ENCODE measurements at regions not wholly inside any gene's neighbourhood (a gene's known extent, or its start where the extent isn't known, plus 50 kb on each side); places are given as distances from the start of the nearest gene placed in this dataset.

DNA sequence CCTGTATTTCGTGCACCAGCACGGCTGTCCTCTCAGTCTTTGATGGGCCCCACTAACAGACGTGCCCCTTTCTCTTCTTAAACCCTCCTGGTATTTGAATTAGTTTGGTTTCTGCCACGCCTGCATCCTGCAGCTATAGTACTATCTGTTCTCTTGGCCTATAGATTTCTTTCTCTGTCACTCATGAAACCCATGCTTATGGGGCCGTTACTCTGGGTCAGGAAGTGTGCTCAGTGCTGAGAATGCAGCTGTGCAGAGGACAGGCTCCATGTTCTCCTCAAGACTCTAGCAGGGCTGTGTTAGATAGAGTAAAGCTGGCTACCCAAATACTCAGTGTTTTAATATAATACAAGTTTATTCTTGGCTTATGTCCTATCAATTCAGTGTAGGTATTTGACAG is 180.0 kb downstream of the INSIG2 start:
- no peak for DNase-seq
- Mint-ChIP-seq H3K4me3 (ENCODE audit: low read depth, unreplicated experiment) (no peak overlapping the region), H3K36me3 (ENCODE audit: insufficient read depth, unreplicated experiment) (no peaks in the 10 kb centered on the region), H3K27ac (ENCODE audit: unreplicated experiment) (no peak overlapping the region), H3K27me3 (ENCODE audit: unreplicated experiment) (no peaks in the 10 kb centered on the region), H3K4me1 (ENCODE audit: low read depth, unreplicated experiment) (no peaks in the 10 kb centered on the region), H3K9me3 (ENCODE audit: low read depth, unreplicated experiment) (no peaks in the 10 kb centered on the region)
- intact Hi-C loops (cut with micrococcal nuclease; ENCODE audit: unreplicated experiment), result no loop called here
- TF ChIP-seq, protein P1, sequence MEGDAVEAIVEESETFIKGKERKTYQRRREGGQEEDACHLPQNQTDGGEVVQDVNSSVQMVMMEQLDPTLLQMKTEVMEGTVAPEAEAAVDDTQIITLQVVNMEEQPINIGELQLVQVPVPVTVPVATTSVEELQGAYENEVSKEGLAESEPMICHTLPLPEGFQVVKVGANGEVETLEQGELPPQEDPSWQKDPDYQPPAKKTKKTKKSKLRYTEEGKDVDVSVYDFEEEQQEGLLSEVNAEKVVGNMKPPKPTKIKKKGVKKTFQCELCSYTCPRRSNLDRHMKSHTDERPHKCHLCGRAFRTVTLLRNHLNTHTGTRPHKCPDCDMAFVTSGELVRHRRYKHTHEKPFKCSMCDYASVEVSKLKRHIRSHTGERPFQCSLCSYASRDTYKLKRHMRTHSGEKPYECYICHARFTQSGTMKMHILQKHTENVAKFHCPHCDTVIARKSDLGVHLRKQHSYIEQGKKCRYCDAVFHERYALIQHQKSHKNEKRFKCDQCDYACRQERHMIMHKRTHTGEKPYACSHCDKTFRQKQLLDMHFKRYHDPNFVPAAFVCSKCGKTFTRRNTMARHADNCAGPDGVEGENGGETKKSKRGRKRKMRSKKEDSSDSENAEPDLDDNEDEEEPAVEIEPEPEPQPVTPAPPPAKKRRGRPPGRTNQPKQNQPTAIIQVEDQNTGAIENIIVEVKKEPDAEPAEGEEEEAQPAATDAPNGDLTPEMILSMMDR (IDR thresholded peaks at IDR 0.05; ENCODE audit: unreplicated experiment), result no peak
- CTCF ChIA-PET, result no interaction called here
- no TSS peak for BruUV-seq (replicated peaks)

GRCh38 chr2:118265873-118266455 is 177.7 kb downstream of the INSIG2 start:
- Mint-ChIP-seq H3K4me1 (ENCODE audit: low read depth, unreplicated experiment) (no peaks in the 10 kb centered on the region), H3K36me3 (ENCODE audit: insufficient read depth, unreplicated experiment) (no peaks in the 10 kb centered on the region), H3K4me3 (ENCODE audit: low read depth, unreplicated experiment) (no peak overlapping the region), H3K27ac (ENCODE audit: unreplicated experiment) (no peak overlapping the region), H3K9me3 (ENCODE audit: low read depth, unreplicated experiment) (no peaks in the 10 kb centered on the region), H3K27me3 (ENCODE audit: unreplicated experiment) (no peaks in the 10 kb centered on the region)
- no peak for DNase-seq
- BruUV-seq (replicated peaks), result no TSS peak
- CTCF ChIA-PET, result no interaction called here
- TF ChIP-seq, protein P1 (IDR thresholded peaks at IDR 0.05; ENCODE audit: unreplicated experiment), result no peak
- intact Hi-C loops (cut with micrococcal nuclease; ENCODE audit: unreplicated experiment), result no loop called here

DNA sequence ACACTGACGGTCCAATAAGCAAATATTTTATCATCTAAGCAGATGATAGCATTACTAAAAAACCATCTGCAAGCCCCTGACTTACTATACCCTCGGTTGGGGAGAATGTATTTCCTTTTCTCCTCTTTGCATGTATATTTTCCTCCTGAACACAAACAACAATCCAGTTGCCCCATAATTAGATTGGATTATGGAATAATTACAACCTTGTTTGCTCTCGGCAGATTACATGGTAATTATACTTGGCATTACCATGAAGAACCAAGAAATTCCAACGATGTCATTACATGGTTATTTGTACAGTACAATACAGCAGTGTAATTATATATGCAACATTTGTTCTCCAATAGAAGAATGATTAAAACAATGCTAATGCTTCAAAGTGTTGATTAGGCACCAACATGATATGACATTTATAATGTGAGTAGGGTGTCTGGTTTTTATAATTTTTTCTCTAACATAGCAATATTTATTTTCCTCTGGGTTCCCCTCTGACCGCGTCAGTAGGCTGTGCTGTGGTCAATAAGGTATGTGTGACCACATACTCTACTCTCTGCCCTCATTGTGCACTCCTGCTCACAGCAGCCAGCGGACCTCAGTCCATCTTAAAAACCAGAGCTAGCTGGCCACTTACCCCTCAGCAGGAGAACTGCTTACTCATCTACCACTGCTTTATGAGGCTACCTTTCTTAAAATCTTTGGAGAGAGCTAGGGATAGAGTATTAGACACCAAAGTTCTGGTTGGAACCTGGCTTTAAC is 176.1 kb downstream of the INSIG2 start:
- TF ChIP-seq, protein P1 (IDR thresholded peaks at IDR 0.05; ENCODE audit: unreplicated experiment), result no peak
- H3K27ac Mint-ChIP-seq (ENCODE audit: unreplicated experiment), result no peak overlapping the region
- DNase-seq, result no peak
- CTCF ChIA-PET, result no interaction called here
- BruUV-seq (replicated peaks), result no TSS peak
- H3K27me3 Mint-ChIP-seq (ENCODE audit: unreplicated experiment), result no peaks in the 10 kb centered on the region
- H3K4me1 Mint-ChIP-seq (ENCODE audit: low read depth, unreplicated experiment), result no peaks in the 10 kb centered on the region
- H3K9me3 Mint-ChIP-seq (ENCODE audit: low read depth, unreplicated experiment), result no peaks in the 10 kb centered on the region
- no peak overlapping the region for H3K4me3 Mint-ChIP-seq (ENCODE audit: low read depth, unreplicated experiment)
- no peaks in the 10 kb centered on the region for H3K36me3 Mint-ChIP-seq (ENCODE audit: insufficient read depth, unreplicated experiment)
- intact Hi-C loops (cut with micrococcal nuclease; ENCODE audit: unreplicated experiment), result no loop called here

GRCh38 chr2:118257696-118258095 is 169.4 kb downstream of the INSIG2 start:
- BruUV-seq (replicated peaks), result no TSS peak
- DNase-seq, result no peak
- Mint-ChIP-seq H3K27me3 (ENCODE audit: unreplicated experiment) (no peaks in the 10 kb centered on the region), H3K4me3 (ENCODE audit: low read depth, unreplicated experiment) (no peak overlapping the region), H3K4me1 (ENCODE audit: low read depth, unreplicated experiment) (no peaks in the 10 kb centered on the region), H3K36me3 (ENCODE audit: insufficient read depth, unreplicated experiment) (no peaks in the 10 kb centered on the region), H3K27ac (ENCODE audit: unreplicated experiment) (no peak overlapping the region), H3K9me3 (ENCODE audit: low read depth, unreplicated experiment) (peaks cover 7% of the 10 kb centered on the region)
- intact Hi-C loops (cut with micrococcal nuclease; ENCODE audit: unreplicated experiment), result no loop called here
- CTCF ChIA-PET, result no interaction called here
- TF ChIP-seq, protein P1 (IDR thresholded peaks at IDR 0.05; ENCODE audit: unreplicated experiment), result no peak
